GM10847 (cell line): ENCODE measurements at regions not wholly inside any gene's neighbourhood (a gene's known extent, or its start where the extent isn't known, plus 50 kb on each side); places are given as distances from the start of the nearest gene placed in this dataset.

Source experiments
- POLR2A ChIP-seq: IDR thresholded peaks from 2 replicates; pipeline ENCODE4 v1.6.1; 2011; ENCODE audit not compliant: insufficient read length; ENCODE audit errors: extremely low read depth

GRCh38 chr14:71659159-71659558 lies 273.1 kb upstream of the RGS6 start:
- TF ChIP-seq POLR2A, result no peak

DNA sequence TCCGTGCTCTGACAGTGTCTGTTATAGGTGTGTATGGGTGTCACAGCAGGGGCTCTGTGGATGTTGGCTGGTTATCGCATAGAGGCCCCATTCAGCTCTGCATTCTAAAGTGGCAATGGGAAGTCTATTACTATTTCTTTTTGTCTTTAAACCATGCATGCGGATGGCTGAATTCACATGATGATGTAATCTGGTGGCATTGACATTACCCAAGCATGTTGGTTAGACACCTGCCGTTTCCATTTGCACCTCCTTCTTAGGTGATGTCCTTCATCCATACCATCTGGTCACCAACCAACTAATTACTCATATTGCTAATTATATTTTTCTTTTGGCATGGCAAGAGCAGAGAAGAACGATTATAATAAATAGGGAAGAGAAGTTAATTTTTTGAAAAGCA lies 270.8 kb upstream of the RGS6 start:
- TF ChIP-seq POLR2A, result no peak

- no peak for TF ChIP-seq POLR2A
Observed at GRCh38 chr14:71662291-71662790, 269.9 kb upstream of the RGS6 start.

DNA sequence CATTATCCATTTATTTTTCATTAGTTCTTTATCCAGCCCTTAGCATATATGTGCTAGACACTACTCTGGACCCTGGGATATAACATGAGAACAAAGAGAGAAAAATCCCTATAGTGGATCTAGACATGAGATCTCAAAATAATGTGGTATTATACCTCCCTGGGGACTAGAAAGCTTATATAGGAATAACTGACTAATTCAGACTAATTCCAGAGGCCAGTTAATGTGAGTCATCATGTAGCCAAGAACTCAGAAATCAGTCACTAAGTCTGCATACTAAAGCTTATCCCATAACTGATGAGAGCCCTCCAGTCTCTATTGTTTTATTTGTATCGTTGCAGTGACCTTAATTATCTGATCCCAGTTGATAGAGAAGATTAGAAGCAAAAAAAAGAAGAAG lies 267.1 kb upstream of the RGS6 start:
- no peak for TF ChIP-seq POLR2A

DNA sequence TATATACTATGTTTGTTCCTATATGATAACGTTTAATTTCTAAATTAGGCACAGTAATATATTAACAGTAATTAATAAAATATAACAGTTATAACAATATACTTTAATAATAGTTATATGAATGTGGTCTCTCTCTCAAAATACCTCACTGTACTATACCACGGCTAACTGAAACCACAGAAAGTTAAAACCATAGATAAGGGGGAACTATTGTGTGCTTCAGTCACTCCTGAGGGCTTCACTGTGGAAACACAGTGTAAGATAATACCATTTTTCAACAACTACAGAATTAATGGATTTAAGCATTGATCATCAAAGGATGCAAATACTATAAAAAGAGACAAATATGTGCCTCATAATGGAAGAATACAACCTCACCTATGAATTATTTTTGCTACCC lies 266.4 kb upstream of the RGS6 start:
- no peak for TF ChIP-seq POLR2A

- TF ChIP-seq POLR2A, result no peak
Observed at GRCh38 chr14:71666571-71667145, 265.6 kb upstream of the RGS6 start.

DNA sequence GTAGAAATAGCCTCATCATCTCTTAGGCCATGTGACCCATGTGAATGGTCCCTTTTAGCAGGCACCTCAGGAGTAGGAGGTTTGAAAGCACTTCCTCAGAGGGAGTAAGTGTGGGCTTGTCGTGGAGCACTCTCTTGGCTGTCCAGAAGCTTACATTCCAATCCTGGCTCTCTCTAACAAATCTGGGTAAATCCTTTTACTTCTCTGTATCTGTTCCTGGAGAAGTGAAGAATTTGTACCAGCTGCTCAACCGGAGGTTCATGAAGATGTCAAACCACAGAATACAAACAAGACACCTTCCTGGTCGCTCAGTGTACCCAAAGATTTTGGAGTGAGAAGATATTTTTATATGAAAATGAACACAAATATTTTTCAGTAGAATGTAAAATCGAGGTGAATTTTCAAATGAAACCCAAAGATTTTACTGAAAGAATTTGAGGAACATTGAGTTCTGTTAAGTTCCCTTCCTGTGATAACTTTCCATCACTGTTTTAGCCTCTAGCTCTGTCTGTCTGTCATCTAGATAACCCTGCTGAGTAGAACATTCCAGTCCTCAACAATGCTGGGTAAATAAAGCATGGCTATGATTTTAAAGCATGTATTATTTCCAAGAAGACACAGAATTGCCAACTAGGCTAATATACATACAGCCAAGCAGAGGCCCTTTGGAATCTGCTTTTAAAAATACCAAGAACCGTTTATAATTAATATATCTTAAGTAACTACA lies 263.9 kb upstream of the RGS6 start:
- TF ChIP-seq POLR2A, result no peak

DNA sequence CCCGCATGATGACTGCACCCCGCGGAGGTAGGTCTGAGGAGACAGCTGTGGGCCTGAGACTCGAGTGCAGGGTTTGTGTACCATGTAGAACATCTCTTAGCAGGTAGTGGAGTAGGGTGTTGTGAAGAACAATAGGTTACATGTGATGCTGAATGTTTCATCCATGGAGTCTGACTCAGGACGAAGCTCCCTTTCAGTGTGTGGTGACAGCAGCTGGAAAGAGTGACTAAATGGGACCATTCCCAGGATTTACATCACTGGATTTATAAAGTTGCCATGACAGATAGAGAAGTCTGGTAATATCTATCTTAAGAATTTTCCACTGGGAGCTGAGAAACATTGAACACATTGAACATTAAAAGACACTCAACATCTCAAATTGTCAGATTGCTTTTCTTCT lies 259.6 kb upstream of the RGS6 start:
- no peak for TF ChIP-seq POLR2A

- no peak for TF ChIP-seq POLR2A
Observed at GRCh38 chr14:71675126-71675899, 256.9 kb upstream of the RGS6 start.

DNA sequence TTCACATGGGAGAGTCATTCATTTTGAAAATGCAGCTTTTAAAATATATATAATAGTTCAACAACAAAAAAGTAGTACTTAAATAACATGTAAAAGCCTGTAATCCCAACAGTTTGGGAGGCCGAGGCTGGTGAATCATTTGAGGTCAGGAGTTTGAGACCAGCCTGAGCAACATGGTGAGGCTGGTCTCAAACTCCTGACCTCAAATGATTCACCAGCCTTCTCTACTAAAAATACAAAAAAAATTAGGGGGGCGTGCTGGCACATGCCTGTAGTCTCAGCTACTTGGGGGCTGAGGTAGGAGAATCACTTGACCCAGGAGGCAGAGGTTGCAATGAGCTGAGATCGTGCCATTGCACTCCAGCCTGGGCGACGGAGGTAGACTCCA lies 256.3 kb upstream of the RGS6 start:
- TF ChIP-seq POLR2A, result no peak

DNA sequence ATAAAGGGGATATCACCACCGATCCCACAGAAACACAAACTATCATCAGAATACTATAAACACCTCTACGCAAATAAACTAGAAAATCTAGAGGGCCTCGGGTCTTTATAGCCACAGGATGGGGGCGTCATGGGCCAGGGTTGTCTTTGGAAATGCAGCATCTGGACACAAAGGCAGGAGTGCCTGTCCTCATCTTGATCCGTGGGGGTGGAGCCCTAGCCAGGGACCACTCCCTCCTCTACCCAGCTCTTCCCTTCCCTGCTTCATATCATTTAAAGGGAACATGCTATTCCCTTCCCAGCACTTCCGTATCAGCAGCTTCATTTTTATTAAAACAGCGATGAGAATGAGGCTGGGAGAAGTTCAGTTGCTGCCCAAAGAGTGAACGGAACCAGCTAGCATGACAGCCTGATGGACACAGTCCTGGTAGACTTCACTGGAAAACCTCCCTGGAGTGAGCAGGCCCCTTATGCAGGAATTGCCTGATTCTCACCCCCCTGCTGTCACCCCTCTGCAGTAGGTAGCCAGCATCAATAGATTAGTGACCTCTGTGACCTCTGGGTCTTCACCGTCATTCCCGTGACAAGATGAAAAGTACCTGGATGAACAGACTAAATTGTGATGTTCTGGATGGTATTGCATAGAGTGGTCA lies 251.4 kb upstream of the RGS6 start:
- TF ChIP-seq POLR2A, result no peak

DNA sequence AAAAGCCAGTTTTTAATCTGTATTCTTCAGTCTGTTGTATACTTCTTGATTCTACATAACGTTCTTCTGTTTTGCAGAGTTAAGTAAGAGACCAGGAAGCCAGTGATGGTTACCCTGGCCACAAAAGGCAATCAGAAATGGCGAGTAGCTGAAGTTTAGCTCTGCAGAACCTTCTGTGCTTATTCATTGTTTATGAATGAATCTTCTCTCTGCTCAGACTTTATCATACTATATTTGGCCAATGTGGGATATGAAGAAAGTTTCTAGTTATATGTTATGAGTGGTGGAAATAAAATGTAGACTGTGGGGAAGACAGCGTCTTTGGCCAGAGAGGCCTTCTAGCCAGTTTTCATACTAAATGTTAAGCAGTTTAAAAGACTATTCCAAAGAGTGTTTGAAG lies 249.9 kb upstream of the RGS6 start:
- no peak for TF ChIP-seq POLR2A

DNA sequence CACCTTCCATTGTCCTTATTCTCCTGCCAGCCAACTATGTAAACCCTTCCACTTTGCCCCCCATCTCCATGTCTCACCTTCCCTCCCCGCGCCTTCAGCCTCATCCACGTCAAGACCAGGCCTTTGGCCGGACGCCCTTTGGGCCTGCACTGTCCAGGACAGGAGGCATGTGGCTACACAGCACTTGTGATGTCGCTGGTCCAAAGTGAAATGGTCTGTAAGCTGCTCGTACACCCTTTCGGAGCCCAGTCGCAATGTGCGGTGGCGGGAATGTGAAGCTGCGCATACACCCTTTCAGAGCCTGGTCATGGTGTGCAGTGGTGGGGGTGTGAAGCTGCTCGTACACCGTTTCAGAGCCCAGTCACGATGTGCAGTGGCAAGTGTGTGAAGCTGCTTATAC lies 247.9 kb upstream of the RGS6 start:
- no peak for TF ChIP-seq POLR2A

DNA sequence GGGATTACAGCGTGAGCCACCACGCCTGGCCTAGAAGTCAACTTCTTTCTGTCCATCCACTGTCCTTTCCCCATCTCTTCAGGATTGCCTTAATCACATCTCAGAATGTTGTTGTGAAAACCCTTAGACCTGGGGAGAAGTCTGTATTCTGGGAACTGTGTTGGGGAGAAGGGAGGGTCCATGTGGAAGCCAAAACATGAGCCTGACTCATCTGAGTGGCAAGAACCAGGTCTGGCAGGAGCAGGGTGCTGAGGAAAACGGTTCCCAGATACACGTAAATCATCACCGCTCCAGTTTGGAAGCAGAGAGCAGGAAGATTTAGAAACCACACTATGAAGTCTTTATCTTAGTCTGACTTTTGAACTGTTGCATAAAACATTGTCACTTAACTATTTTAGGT lies 245.6 kb upstream of the RGS6 start:
- TF ChIP-seq POLR2A, result no peak

DNA sequence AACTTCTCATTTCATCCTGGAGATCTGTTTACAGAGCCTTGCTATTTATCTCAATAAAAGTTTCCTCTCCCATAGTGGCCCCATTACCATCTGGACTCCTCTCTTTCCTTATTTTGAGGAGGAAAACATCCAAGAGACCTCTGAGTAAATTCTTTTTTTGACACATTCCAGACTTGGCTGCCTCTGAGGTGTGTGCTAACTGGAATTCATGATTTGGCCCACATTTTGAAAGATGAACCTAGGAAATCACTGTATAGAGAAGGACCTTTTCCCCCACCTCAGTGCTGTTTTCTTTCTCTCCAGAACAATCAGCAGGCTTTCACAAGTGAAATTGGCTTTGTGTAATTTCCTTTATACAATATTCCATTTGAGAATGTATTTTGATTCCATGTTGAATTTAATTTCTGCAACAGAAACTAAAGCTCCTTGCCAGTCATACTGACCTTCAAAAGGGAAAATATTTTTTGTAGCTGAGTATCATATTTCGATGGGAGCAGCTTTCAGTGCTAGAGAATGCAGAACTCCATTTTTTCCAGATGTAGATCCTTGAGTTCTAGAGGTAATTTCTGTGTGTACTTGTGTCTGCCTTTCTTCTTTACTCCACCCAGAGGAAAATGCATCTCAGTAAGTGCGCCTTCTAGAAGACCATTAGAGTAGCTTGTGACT lies 244.9 kb upstream of the RGS6 start:
- no peak for TF ChIP-seq POLR2A
